ENCODE measurements at regions not wholly inside any gene's neighbourhood (a gene's known extent, or its start where the extent isn't known, plus 50 kb on each side); places are given as distances from the start of the nearest gene placed in this dataset.
A peak's percentile ranks its signal among the peaks of the same experiment; 100 is the strongest.

GRCh38 chr1:217029281-217030157 lies 306.3 kb upstream of the ESRRG start:
- Histone ChIP-seq H3K9ac (ENCODE audit: low read depth in 2 of 2, low read length in 2 of 2) (no peak overlapping the region), H3K4me3 (no peak overlapping the region), H3K27me3 (no peaks in the 10 kb centered on the region), H3K27ac (no peak overlapping the region), H3K36me3 (no peaks in the 10 kb centered on the region), H3K4me1 (no peaks in the 10 kb centered on the region), H3K9me3 (no peaks in the 10 kb centered on the region)
- peak; percentile 20 for DNase-seq
- TF ChIP-seq CTCF (IDR thresholded peaks at IDR 0.05): no peak
- intact Hi-C loops (cut with DNase I): no loop called here

GRCh38 chr1:217027403-217028080 lies 304.3 kb upstream of the ESRRG start:
- no peak for TF ChIP-seq CTCF (IDR thresholded peaks at IDR 0.05)
- no peak overlapping the region for H3K9ac ChIP-seq (ENCODE audit: low read depth in 2 of 2, low read length in 2 of 2)

GRCh38 chr1:217026531-217026930 lies 303.3 kb upstream of the ESRRG start:
- H3K27me3 ChIP-seq: no peaks in the 10 kb centered on the region
- H3K9me3 ChIP-seq: no peaks in the 10 kb centered on the region
- no peak overlapping the region for H3K9ac ChIP-seq (ENCODE audit: low read depth in 2 of 2, low read length in 2 of 2)
- intact Hi-C loops (cut with DNase I): no loop called here
- no peak overlapping the region for H3K4me3 ChIP-seq
- H3K27ac ChIP-seq: no peak overlapping the region
- H3K36me3 ChIP-seq: no peaks in the 10 kb centered on the region
- DNase-seq: no peak
- no peak for TF ChIP-seq CTCF (IDR thresholded peaks at IDR 0.05)
- no peaks in the 10 kb centered on the region for H3K4me1 ChIP-seq

More at GRCh38 chr1:217027403-217028080, 304.3 kb upstream of the ESRRG start:
- Histone ChIP-seq H3K4me3 (no peak overlapping the region), H3K27me3 (no peaks in the 10 kb centered on the region), H3K27ac (no peak overlapping the region), H3K9me3 (no peaks in the 10 kb centered on the region), H3K4me1 (no peaks in the 10 kb centered on the region), H3K36me3 (no peaks in the 10 kb centered on the region)
- DNase-seq: no peak
- intact Hi-C loops (cut with DNase I): no loop called here

GRCh38 chr1:217025381-217025780 lies 302.2 kb upstream of the ESRRG start:
- Histone ChIP-seq H3K27me3 (no peaks in the 10 kb centered on the region), H3K4me1 (no peaks in the 10 kb centered on the region), H3K27ac (no peak overlapping the region), H3K9ac (ENCODE audit: low read depth in 2 of 2, low read length in 2 of 2) (no peak overlapping the region), H3K36me3 (no peaks in the 10 kb centered on the region), H3K9me3 (no peaks in the 10 kb centered on the region), H3K4me3 (no peak overlapping the region)
- intact Hi-C loops (cut with DNase I): no loop called here
- no peak for TF ChIP-seq CTCF (IDR thresholded peaks at IDR 0.05)
- no peak for DNase-seq

- no peak overlapping the region for H3K27ac ChIP-seq
- H3K27me3 ChIP-seq: no peaks in the 10 kb centered on the region
- no peaks in the 10 kb centered on the region for H3K9me3 ChIP-seq
- H3K4me3 ChIP-seq: no peak overlapping the region
- H3K36me3 ChIP-seq: no peaks in the 10 kb centered on the region
- H3K4me1 ChIP-seq: no peaks in the 10 kb centered on the region
- no peak overlapping the region for H3K9ac ChIP-seq (ENCODE audit: low read depth in 2 of 2, low read length in 2 of 2)
- TF ChIP-seq CTCF (IDR thresholded peaks at IDR 0.05): no peak
- DNase-seq: no peak
- intact Hi-C loops (cut with DNase I): no loop called here
Measured at GRCh38 chr1:217024911-217025310, 301.7 kb upstream of the ESRRG start.
